Activated gamma-delta T cell treated with anti-CD3 and anti-CD28 coated beads, Interleukin-2, amount 50 U/mL, for 16 hours (primary cell): ENCODE measurements at regions not wholly inside any gene's neighbourhood (a gene's known extent, or its start where the extent isn't known, plus 50 kb on each side); places are given as distances from the start of the nearest gene placed in this dataset.

ENCODE experiments used
- DNase-seq: peaks from one replicate; pipeline ENCODE4 v3.0.0-alpha.2; 2020; ENCODE audit warnings: low read depth

- no peak for DNase-seq
Measured at GRCh38 chr12:13380297-13380696, 183.8 kb downstream of the EMP1 start.

GRCh38 chr12:13379531-13380188, 183.1 kb downstream of the EMP1 start:
- DNase-seq = no peak

- no peak for DNase-seq
Measured at GRCh38 chr12:13377698-13378097, 181.2 kb downstream of the EMP1 start.

- no peak for DNase-seq
Measured at GRCh38 chr12:13376610-13377373, 180.3 kb downstream of the EMP1 start.

- DNase-seq = no peak
Measured at GRCh38 chr12:13375583-13376345, 179.2 kb downstream of the EMP1 start.

GRCh38 chr12:13374793-13375192, 178.3 kb downstream of the EMP1 start:
- DNase-seq = no peak

GRCh38 chr12:13373803-13374202, 177.3 kb downstream of the EMP1 start:
- DNase-seq = no peak

- no peak for DNase-seq
Measured at GRCh38 chr12:13373131-13373530, 176.6 kb downstream of the EMP1 start.

GRCh38 chr12:13372386-13372785, 175.9 kb downstream of the EMP1 start:
- no peak for DNase-seq

- DNase-seq = no peak
Measured at GRCh38 chr12:13371797-13372196, 175.3 kb downstream of the EMP1 start.

- no peak for DNase-seq
Measured at GRCh38 chr12:13371367-13371766, 174.8 kb downstream of the EMP1 start.

- DNase-seq = no peak
Measured at GRCh38 chr12:13369474-13370056, 173.0 kb downstream of the EMP1 start.

GRCh38 chr12:13368971-13369370, 172.4 kb downstream of the EMP1 start:
- DNase-seq = no peak

- no peak for DNase-seq
Measured at GRCh38 chr12:13368431-13368830, 171.9 kb downstream of the EMP1 start.

- no peak for DNase-seq
Measured at GRCh38 chr12:13367973-13368372, 171.4 kb downstream of the EMP1 start.

- DNase-seq = no peak
Measured at GRCh38 chr12:13365748-13366366, 169.3 kb downstream of the EMP1 start.

- DNase-seq = no peak
Measured at GRCh38 chr12:13362260-13362841, 165.8 kb downstream of the EMP1 start.

- DNase-seq = no peak
Measured at GRCh38 chr12:13359636-13360035, 163.1 kb downstream of the EMP1 start.

- DNase-seq = no peak
Measured at GRCh38 chr12:13358391-13358905, 161.9 kb downstream of the EMP1 start.

- no peak for DNase-seq
Measured at GRCh38 chr12:13350946-13351345, 154.4 kb downstream of the EMP1 start.

- no peak for DNase-seq
Measured at GRCh38 chr12:13350381-13350780, 153.9 kb downstream of the EMP1 start.

GRCh38 chr12:13348464-13348863, 151.9 kb downstream of the EMP1 start:
- no peak for DNase-seq
